GM21528 (cell line): ENCODE measurements at regions not wholly inside any gene's neighbourhood (a gene's known extent, or its start where the extent isn't known, plus 50 kb on each side); places are given as distances from the start of the nearest gene placed in this dataset.

Experiments used
- ATAC-seq: cut with Tn5 transposase; IDR thresholded peaks from one replicate; pipeline ENCODE4 v1.9.1; 2021; ENCODE audit warnings: mild to moderate bottlenecking, moderate library complexity; ENCODE audit not compliant: unreplicated experiment, low FRiP score

DNA sequence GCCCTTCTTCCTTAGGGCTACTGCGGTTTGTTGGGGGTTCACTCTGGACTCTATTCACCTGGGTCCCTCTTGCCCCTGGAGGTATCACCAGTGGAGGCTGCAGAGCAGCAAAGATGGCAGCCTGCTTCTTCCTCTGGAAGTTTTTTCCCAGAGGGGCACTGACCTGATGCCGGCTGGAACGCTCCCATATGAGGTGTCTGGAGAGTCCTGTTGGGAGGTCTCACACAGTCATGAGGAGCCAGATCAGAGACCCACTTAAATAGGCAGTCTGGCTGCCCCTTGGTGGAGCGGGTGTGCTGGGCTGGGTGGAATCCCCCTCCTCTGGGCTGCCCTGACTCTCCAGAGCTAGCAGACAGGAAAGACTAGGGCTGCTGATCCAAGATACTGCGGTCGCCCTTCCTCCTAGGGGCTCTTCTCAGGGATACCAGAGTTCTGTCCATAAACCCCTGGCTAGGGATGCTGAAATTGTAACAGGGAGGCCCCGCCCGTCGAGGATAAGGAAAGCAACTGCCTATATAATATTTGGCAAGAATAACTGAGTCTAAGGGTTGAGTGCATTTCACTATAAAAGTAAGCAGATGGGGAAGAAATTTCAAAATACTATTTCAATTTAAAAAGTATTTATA is 140.7 kb downstream of the NOL4 start:
- no peak for ATAC-seq

GRCh38 chr18:34077599-34077998 is 147.1 kb downstream of the NOL4 start:
- ATAC-seq, result no peak

DNA sequence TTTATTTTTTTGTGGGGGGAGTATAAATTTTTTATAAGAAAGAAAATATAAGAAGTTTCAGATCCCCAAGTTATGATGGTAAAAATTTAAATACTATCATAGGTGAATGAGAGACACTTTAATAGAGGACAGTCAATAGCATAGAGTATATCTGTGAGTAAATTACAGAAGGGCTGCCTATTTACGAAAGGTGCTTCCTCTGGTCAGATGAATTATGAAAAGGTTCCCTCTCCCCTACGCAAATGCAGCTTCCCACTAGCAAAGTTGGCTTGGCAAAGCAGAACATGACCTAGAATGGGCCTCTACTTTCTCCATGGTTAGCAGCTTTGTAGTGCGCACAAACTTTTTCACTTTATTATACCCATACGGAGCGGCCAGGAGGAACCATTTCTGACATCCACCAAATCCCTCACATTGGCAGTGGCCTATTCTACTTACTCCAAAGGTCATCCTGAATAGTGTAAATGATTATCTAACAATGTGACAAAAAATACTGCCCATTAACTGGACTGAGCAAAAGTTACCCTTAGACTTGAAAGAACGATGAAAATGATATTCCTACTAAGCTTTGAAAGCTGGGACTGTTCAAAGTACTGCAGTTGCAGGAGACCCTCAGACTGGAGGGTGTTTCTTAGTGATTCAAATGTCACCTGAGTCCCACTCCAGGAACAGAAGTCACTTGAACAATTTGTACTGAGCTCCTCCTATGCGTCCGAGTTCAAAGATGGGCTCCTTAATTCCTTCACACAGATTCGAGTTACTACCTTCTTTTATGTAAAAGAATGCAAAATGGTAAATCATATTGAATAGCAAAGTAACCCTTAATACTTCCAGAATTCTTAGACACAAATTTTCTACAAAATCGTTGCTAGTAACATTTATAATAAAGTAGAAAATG is 148.5 kb downstream of the NOL4 start:
- ATAC-seq, result no peak

DNA sequence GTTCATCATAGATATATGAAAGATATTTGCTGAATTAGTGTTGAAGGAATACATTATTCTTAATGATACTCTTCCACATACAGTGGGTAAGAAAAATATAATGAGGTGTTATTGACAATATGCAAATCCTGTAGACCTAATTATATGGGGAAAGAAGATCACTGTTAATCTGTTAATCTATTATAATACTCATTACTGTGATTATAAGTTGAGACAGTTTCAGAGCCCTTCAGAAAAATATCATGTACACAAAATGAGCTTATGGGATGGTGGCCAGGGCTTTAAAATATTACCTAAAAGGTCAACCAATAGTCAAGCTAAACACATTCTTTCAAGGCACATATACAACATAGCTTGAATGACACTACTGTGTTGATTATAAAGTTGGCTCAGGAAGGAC is 163.5 kb downstream of the NOL4 start:
- no peak for ATAC-seq

GRCh38 chr18:34055227-34055626 is 169.5 kb downstream of the NOL4 start:
- ATAC-seq, result no peak

DNA sequence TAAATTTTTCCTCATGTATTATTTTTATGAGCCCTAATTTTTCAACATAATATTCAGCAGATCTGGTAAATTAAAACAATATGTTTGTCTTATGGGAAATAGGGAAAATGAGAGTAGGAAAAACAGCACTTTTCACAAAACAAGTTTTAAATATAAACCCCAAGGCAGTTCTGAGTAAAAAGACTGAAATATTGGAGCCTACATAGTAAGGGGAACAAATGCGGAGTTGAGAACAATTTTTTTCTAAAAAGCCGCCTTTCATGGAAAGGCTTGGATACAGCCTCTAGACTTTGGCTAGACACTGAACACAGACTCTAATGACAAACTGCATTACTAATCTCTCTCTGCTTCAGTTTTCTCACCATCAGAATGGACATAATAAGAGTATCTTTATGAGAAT is 174.1 kb downstream of the NOL4 start:
- ATAC-seq, result no peak

- no peak for ATAC-seq
Measured at GRCh38 chr18:34049511-34049910, 175.2 kb downstream of the NOL4 start.

- ATAC-seq, result no peak
Measured at GRCh38 chr18:34048423-34048822, 176.3 kb downstream of the NOL4 start.

GRCh38 chr18:34042423-34043146 is 182.1 kb downstream of the NOL4 start:
- no peak for ATAC-seq

DNA sequence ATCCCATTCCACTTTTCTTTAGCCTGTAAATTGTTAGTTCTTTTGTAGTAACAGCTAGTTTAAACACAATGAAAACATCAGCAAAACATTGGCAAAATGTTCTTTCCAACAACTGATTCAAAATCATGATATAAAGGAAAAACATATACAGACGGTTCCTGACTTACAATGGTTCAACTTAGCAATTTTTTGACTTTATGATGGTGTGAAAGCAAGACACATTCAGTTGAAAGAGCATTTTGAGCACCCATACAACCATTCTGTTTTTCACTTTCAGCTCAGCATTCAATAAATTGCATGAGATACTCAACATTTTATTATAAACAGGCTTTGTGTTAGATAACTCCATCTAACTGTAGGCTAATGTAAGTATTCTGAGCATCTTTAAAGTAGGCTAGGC is 185.1 kb downstream of the NOL4 start:
- no peak for ATAC-seq

GRCh38 chr18:34039201-34039600 is 185.5 kb downstream of the NOL4 start:
- ATAC-seq, result no peak

GRCh38 chr18:34038086-34038485 is 186.6 kb downstream of the NOL4 start:
- ATAC-seq, result no peak

DNA sequence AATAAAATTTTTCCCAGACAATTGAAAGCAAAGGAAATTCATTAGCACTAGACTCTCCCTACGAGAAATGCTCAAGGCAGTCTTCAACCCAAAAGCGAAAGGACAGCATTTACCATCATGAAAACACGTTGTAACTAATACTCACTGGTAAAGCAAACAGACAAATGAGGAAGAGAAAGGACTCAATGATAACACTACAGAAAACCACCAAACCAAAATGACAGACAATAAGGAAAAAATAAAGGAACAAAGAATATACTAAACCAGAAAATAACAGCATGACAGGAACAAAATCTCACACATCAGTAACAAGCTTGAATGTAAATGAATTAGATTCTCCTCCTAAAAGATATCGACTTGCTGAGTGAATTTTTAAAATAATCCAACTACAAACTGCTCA is 190.7 kb downstream of the NOL4 start:
- no peak for ATAC-seq

- ATAC-seq, result no peak
Measured at GRCh38 chr18:34031810-34032209, 192.9 kb downstream of the NOL4 start.

DNA sequence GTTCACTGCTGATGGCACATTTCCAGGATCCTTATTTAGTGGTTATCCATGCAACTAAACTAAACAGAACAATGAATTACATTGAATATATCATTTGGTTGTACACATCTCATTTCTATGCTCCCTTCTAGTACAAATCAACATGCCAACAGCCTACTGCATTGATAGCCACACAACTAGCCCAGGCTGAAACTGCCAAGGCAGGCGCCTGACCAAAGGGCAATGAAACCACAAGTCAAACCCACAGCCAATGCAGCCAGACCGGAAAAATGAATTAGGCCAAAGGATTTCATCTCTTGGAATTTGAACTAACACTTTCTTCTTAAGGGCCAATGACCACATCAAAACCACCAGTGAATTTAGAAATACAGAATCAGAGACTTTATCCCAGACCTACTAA is 196.4 kb downstream of the NOL4 start:
- ATAC-seq, result no peak

DNA sequence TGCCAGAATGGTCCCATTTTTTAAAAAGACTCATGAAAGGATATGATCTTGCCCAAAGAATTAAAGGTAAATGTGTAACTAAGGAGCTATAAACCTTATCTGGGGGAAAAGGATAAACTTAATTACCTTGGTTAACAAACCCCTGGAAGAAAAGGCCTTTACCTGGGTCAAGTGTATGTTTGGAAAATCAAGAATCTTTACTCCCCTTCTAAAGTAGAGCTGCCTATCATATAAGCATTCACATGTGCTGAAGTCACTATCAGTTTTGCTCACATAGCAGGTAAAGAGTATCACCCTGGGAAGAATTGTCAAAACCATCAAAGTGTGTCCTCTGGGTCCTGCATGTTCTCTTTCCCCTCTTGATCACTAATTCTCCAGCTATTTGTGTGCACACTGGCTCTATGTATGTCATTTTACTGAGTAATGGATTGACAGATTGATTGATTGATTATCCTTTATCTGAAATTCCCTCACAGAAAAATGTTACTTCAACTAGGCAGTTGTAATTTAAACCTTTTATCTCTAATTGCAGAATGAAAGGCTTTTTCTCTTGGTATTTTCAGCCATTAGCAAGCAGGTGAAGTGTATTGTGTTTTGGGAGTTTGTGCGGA is 199.4 kb downstream of the NOL4 start:
- ATAC-seq, result no peak

GRCh38 chr18:34023471-34023870 is 201.2 kb downstream of the NOL4 start:
- no peak for ATAC-seq

DNA sequence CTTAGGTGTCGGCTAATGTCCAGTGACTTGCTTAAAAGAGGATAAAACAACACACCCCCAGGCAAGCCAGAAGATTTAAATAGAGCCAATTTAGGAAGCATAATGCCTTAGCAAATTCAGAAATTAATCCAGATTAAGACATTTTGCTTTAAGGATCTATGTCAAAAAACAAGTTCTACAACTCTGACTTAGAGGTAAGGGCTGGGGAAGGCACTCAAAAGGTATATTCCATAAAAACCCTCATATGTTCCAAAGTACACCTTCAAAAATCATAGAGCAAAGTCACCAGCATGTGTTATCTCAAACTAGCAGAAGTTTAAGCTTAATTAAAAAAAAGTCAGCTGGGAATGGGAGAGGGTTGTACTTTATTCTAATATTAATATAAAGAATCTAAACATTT is 206.4 kb downstream of the NOL4 start:
- no peak for ATAC-seq

DNA sequence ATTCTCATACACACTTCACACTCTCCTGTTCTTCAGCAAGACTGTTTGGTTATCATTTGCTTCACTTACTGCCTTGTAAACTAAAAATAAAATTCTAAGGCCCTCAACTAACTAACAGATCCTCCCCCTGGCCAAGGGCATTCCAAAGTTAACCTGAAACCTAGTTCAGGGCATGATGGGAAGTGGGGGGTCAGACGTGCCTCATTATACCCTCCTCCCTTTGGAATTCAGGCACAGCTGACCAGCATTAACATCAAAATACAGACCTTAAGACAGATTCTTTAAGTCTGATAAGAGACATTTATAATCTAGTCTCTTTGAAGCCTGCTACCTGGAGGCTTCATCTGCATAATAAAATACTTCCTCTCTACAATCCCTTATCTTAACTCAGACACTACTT is 221.0 kb downstream of the NOL4 start:
- ATAC-seq, result no peak

GRCh38 chr18:34002130-34002529 is 222.6 kb downstream of the NOL4 start:
- no peak for ATAC-seq

DNA sequence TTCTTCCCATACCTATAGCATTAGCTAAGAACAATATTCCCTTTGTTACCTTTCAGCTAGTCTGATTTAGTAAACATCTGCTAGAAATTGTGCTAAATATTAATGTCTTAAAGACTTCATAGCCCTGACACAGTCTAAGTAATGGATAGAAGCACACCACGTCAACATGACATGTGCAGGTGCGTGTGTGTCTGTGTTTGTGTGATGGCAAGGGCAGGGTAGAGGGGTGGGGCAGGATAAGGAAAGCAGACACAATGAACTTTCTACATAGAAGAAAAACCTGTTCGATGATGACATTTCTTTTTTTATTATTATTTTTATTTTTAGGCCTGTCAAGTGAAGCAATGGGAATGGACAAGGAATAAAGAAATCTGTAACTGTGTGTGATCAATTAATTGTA is 223.3 kb downstream of the NOL4 start:
- ATAC-seq, result no peak
